ENCODE measurements at regions not wholly inside any gene's neighbourhood (a gene's known extent, or its start where the extent isn't known, plus 50 kb on each side); places are given as distances from the start of the nearest gene placed in this dataset.

DNA sequence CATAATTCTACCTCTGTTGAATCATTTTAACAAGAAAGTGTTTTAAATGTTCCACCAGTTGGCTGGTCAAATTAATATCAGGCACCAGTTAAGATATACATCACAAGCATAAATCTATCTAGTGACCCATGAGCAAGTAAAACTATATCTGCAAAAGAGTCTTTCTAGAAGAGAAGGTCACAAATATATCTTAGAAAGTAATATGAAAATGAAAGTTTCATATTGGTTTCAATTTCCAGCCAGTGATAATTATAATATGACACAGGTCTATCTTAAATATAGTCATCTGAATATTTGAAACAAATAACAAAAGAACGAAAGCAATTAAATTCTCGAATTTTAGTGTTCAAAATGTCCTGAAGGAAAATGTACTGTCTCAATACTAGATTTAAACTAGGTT lies 282.5 kb upstream of the KYNU start:
- Mint-ChIP-seq H3K36me3 (ENCODE audit: insufficient read depth in 1 of 3, low read depth in 3 of 3) (no peaks in the 10 kb centered on the region), H3K4me1 (peaks cover 3 to 4% of the 10 kb centered on the region in 2 experiments; a peak in 1 of 4 replicates), H3K27me3 (ENCODE audit: low read depth) (no peaks in the 10 kb centered on the region), H3K9me3 (no peaks in the 10 kb centered on the region; a peak in 1 of 5 replicates), H3K27ac (no peak overlapping the region), H3K4me3 (no peak overlapping the region)
- H4K5ac ChIP-seq (ENCODE audit: insufficient read length, low read depth, low read length), result no peak overlapping the region
- H3K27ac ChIP-seq (ENCODE audit: insufficient read length, low read depth, low read length), result no peak overlapping the region
- no peak overlapping the region for H3K14ac ChIP-seq (ENCODE audit: insufficient read depth, low read length)
- H3K4me1 ChIP-seq (ENCODE audit: insufficient read depth, low read length), result no peaks in the 10 kb centered on the region
- no peak overlapping the region for H3K4me2 ChIP-seq (ENCODE audit: insufficient read depth, insufficient read length, low read length)
- H3K23ac ChIP-seq (ENCODE audit: insufficient read length, low read depth, low read length), result no peak overlapping the region
- no peak overlapping the region for H2BK15ac ChIP-seq (ENCODE audit: low read depth, low read length)
- no peak overlapping the region for H2BK5ac ChIP-seq (ENCODE audit: insufficient read length, low read length)
- no peak overlapping the region for H2BK120ac ChIP-seq (ENCODE audit: low read depth, low read length, poor library complexity, severe bottlenecking)
- no peak overlapping the region for H2BK12ac ChIP-seq (ENCODE audit: insufficient read length, low read depth, low read length)
- no peak for DNase-seq
- H3K4ac ChIP-seq (ENCODE audit: low read depth, low read length), result no peak overlapping the region
- H3K9ac ChIP-seq (ENCODE audit: extremely low read depth, insufficient read length, low read length), result no peak overlapping the region
- no peak overlapping the region for H3K56ac ChIP-seq (ENCODE audit: insufficient read length, low read depth, low read length)
- no CpG with 5 or more reads among the region's 2 CpGs for WGBS (ENCODE audit: extremely low coverage, insufficient read length, low lambda C conversion rate)
- H3K18ac ChIP-seq (ENCODE audit: insufficient read length, low read depth, low read length), result no peak overlapping the region
- TF ChIP-seq, protein P1, sequence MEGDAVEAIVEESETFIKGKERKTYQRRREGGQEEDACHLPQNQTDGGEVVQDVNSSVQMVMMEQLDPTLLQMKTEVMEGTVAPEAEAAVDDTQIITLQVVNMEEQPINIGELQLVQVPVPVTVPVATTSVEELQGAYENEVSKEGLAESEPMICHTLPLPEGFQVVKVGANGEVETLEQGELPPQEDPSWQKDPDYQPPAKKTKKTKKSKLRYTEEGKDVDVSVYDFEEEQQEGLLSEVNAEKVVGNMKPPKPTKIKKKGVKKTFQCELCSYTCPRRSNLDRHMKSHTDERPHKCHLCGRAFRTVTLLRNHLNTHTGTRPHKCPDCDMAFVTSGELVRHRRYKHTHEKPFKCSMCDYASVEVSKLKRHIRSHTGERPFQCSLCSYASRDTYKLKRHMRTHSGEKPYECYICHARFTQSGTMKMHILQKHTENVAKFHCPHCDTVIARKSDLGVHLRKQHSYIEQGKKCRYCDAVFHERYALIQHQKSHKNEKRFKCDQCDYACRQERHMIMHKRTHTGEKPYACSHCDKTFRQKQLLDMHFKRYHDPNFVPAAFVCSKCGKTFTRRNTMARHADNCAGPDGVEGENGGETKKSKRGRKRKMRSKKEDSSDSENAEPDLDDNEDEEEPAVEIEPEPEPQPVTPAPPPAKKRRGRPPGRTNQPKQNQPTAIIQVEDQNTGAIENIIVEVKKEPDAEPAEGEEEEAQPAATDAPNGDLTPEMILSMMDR (conservative IDR thresholded peaks at IDR 0.05), result no peak
- H3K9me3 ChIP-seq (ENCODE audit: control insufficient read depth, low read depth, low read length), result no peaks in the 10 kb centered on the region
- H4K8ac ChIP-seq (replicated peaks; ENCODE audit: insufficient read length, low read depth, low read length), result no peak overlapping the region
- H3T11ph ChIP-seq (ENCODE audit: low read length), result no peak overlapping the region
- no peaks in the 10 kb centered on the region for H4K20me1 ChIP-seq (ENCODE audit: control insufficient read depth, insufficient read depth, insufficient read length)
- H3K79me1 ChIP-seq (ENCODE audit: insufficient read depth, low read depth, low read length, poor library complexity, severe bottlenecking), result no peaks in the 10 kb centered on the region
- H3K23me2 ChIP-seq (ENCODE audit: insufficient read length, low read depth, low read length, poor library complexity, severe bottlenecking), result no peaks in the 10 kb centered on the region
- no peaks in the 10 kb centered on the region for H3K79me2 ChIP-seq (ENCODE audit: insufficient read depth, low read length)
- H2BK20ac ChIP-seq (ENCODE audit: low read depth, low read length, poor library complexity, severe bottlenecking), result no peak overlapping the region
- H2AFZ ChIP-seq (ENCODE audit: low read length), result no peak overlapping the region
- no peaks in the 10 kb centered on the region for H3K27me3 ChIP-seq (ENCODE audit: insufficient read depth, low read length)
- no peak overlapping the region for H4K91ac ChIP-seq (ENCODE audit: insufficient read length, low read depth, low read length)
- H2AK5ac ChIP-seq (ENCODE audit: insufficient read length, low read length), result no peak overlapping the region

All from H9 (cell line).